MM.1S (cell line): ENCODE measurements at regions not wholly inside any gene's neighbourhood (a gene's known extent, or its start where the extent isn't known, plus 50 kb on each side); places are given as distances from the start of the nearest gene placed in this dataset.

Experiments
- EZH2phosphoT487 ChIP-seq: fragments of 300-600 bp; sonication (generic); IDR thresholded peaks from 2 replicates; pipeline ENCODE4 v1.6.1; 2018; ENCODE audit warnings: antibody characterized with exemption, low read length
- TF ChIP-seq, protein P1 (sequence below): fragments of 300-600 bp; sonication (generic); IDR thresholded peaks from 2 replicates; pipeline ENCODE4 v1.5.1; 2016; ENCODE audit warnings: antibody characterized with exemption, low read length, mixed read lengths

DNA sequence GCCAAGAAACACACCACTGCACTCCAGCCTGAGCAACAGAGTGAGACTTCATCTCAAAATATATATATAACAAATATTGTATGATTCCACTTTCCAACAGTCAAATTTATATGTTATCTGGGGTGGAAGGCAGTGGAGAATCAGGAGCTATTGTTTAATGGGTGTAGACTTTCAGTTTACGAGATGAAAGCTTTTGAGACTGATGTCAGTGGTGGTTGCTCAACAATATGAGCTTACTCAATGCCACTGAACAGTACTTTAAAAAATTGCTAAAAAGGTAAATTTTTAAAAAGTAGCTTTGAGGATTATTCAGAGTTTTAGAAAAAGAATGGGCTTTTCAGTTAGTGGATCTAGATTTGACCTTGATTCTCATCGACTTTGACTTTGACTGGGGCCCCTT is 105.9 kb upstream of the ST6GAL2 start:
- TF ChIP-seq, protein P1, sequence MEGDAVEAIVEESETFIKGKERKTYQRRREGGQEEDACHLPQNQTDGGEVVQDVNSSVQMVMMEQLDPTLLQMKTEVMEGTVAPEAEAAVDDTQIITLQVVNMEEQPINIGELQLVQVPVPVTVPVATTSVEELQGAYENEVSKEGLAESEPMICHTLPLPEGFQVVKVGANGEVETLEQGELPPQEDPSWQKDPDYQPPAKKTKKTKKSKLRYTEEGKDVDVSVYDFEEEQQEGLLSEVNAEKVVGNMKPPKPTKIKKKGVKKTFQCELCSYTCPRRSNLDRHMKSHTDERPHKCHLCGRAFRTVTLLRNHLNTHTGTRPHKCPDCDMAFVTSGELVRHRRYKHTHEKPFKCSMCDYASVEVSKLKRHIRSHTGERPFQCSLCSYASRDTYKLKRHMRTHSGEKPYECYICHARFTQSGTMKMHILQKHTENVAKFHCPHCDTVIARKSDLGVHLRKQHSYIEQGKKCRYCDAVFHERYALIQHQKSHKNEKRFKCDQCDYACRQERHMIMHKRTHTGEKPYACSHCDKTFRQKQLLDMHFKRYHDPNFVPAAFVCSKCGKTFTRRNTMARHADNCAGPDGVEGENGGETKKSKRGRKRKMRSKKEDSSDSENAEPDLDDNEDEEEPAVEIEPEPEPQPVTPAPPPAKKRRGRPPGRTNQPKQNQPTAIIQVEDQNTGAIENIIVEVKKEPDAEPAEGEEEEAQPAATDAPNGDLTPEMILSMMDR: no peak
- no peak for TF ChIP-seq EZH2phosphoT487
